Kidney epithelial cell (primary cell): ENCODE measurements at regions not wholly inside any gene's neighbourhood (a gene's known extent, or its start where the extent isn't known, plus 50 kb on each side); places are given as distances from the start of the nearest gene placed in this dataset.

ENCODE experiments used
- DNase-seq: peaks from one replicate; pipeline ENCODE4 v3.0.0-alpha.2; 2010; ENCODE audit warnings: low read depth
- H3K27me3 ChIP-seq: 2 replicates; pipeline ENCODE4 v1.6.0; 2011; ENCODE audit warnings: low read length; ENCODE audit not compliant: control insufficient read depth, insufficient read depth
- H3K36me3 ChIP-seq: 2 replicates; pipeline ENCODE4 v1.5.1; 2011; ENCODE audit warnings: low read length; ENCODE audit not compliant: control insufficient read depth, insufficient read depth
- H3K4me3 ChIP-seq: 2 replicates; pipeline ENCODE4 v1.5.1; 2011; ENCODE audit warnings: low read depth, mild to moderate bottlenecking, control low read depth, low read length
- CTCF ChIP-seq: IDR thresholded peaks from 2 replicates; pipeline ENCODE4 v1.5.1; 2011; ENCODE audit warnings: mild to moderate bottlenecking, moderate library complexity, low read length, control low read depth, inconsistent platforms; ENCODE audit not compliant: insufficient read depth, poor library complexity, severe bottlenecking

GRCh38 chr6:72534236-72534635 lies 87.6 kb upstream of the KCNQ5 start:
- Histone ChIP-seq H3K27me3 (no peaks in the 10 kb centered on the region), H3K36me3 (no peaks in the 10 kb centered on the region), H3K4me3 (no peak overlapping the region)
- DNase-seq: no peak
- TF ChIP-seq CTCF: no peak

GRCh38 chr6:72535124-72535523 lies 86.7 kb upstream of the KCNQ5 start:
- DNase-seq: no peak
- no peak for TF ChIP-seq CTCF
- Histone ChIP-seq H3K4me3 (no peak overlapping the region), H3K27me3 (no peaks in the 10 kb centered on the region), H3K36me3 (no peaks in the 10 kb centered on the region)

- no peak for TF ChIP-seq CTCF
- H3K27me3 ChIP-seq: no peaks in the 10 kb centered on the region
- no peak overlapping the region for H3K4me3 ChIP-seq
- H3K36me3 ChIP-seq: no peaks in the 10 kb centered on the region
- DNase-seq: no peak
Observed at GRCh38 chr6:72547020-72547419, 74.8 kb upstream of the KCNQ5 start.

GRCh38 chr6:72551470-72551869 lies 70.4 kb upstream of the KCNQ5 start:
- no peak overlapping the region for H3K4me3 ChIP-seq

GRCh38 chr6:72552938-72553337 lies 68.9 kb upstream of the KCNQ5 start:
- Histone ChIP-seq H3K4me3 (no peak overlapping the region), H3K27me3 (no peaks in the 10 kb centered on the region), H3K36me3 (no peaks in the 10 kb centered on the region)
- TF ChIP-seq CTCF: no peak
- no peak for DNase-seq

More at GRCh38 chr6:72551470-72551869, 70.4 kb upstream of the KCNQ5 start:
- Histone ChIP-seq H3K36me3 (no peaks in the 10 kb centered on the region), H3K27me3 (no peaks in the 10 kb centered on the region)
- DNase-seq: no peak
- TF ChIP-seq CTCF: no peak
